Natural killer cell treated with Interleukin-12 subunit alpha and Interleukin-12 subunit beta and Interleukin-15 and Interleukin-18, amount 100 ng/mL, for 72 hours (primary cell): ENCODE measurements at regions not wholly inside any gene's neighbourhood (a gene's known extent, or its start where the extent isn't known, plus 50 kb on each side); places are given as distances from the start of the nearest gene placed in this dataset.

Experiments used
- ATAC-seq, 2 donors: fragments of 150-1000 bp; cut with Tn5 transposase in 1 of 2; sonication (Bioruptor Pico), chemical (Tn5 transposase) in 1 of 2; 2 replicates each; pipeline ENCODE4 v1.10.0; 2021
- DNase-seq: peaks from one replicate; pipeline ENCODE4 v3.0.0; 2022; ENCODE audit warnings: low spot score
- H3K27ac Mint-ChIP-seq, 2 donors: 1 replicate in 1 of 2; 2 replicates in 1 of 2; pipeline ENCODE4 v1.8.0; 2022; ENCODE audit warnings: mixed read lengths in 2 of 2, mild to moderate bottlenecking in 1 of 2, moderate library complexity in 1 of 2
- H3K27me3 Mint-ChIP-seq, 2 donors: 1 replicate in 1 of 2; 2 replicates in 1 of 2; pipeline ENCODE4 v1.8.0; 2022; ENCODE audit warnings: mixed read lengths in 2 of 2
- H3K36me3 Mint-ChIP-seq: one replicate; pipeline ENCODE4 v1.8.0; 2022; ENCODE audit warnings: mixed read lengths
- H3K4me1 Mint-ChIP-seq, 2 donors: 1 replicate in 1 of 2; 2 replicates in 1 of 2; pipeline ENCODE4 v1.8.0; 2022; ENCODE audit warnings: low read depth in 2 of 2, mixed read lengths in 2 of 2, mild to moderate bottlenecking in 1 of 2
- H3K4me3 Mint-ChIP-seq: one replicate; pipeline ENCODE4 v1.8.0; 2022; ENCODE audit warnings: mixed read lengths
- H3K9me3 Mint-ChIP-seq: 2 replicates; pipeline ENCODE4 v1.8.0; 2022; ENCODE audit warnings: mixed read lengths

GRCh38 chr4:10348241-10348640 is 109.0 kb downstream of the ZNF518B start:
- no peak for ATAC-seq
- no peak overlapping the region for H3K27ac Mint-ChIP-seq
- peaks cover 19 to 30% of the 10 kb centered on the region in 2 donors for H3K27me3 Mint-ChIP-seq
- H3K9me3 Mint-ChIP-seq = no peaks in the 10 kb centered on the region
- no peaks in the 10 kb centered on the region for H3K4me1 Mint-ChIP-seq
- no peaks in the 10 kb centered on the region for H3K36me3 Mint-ChIP-seq
- no peak for DNase-seq
- H3K4me3 Mint-ChIP-seq = no peak overlapping the region

DNA sequence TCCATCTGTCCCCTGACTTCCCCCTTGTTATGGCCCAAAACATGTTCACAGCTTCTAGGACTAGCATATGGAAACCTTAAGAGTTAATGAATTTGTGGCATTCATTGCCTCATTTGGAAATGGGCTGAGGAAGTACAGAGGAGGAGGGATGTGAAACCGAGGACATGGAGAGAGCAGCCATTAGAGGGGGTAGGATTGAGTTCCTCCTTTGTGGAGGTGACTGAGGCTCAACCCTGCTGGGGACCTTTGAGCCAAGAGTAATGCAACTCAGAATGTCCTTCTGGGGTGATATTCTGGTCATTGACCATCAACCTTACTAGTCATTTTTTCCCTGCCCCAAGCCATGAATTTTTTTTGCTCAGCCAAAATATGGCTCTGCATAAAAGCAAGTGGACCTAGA is 109.4 kb downstream of the ZNF518B start:
- no peak overlapping the region for H3K27ac Mint-ChIP-seq
- H3K9me3 Mint-ChIP-seq = no peaks in the 10 kb centered on the region
- no peaks in the 10 kb centered on the region for H3K4me1 Mint-ChIP-seq
- no peak for ATAC-seq
- H3K4me3 Mint-ChIP-seq = no peak overlapping the region
- no peaks in the 10 kb centered on the region for H3K36me3 Mint-ChIP-seq
- H3K27me3 Mint-ChIP-seq = peaks cover 19 to 31% of the 10 kb centered on the region in 2 donors
- no peak for DNase-seq

DNA sequence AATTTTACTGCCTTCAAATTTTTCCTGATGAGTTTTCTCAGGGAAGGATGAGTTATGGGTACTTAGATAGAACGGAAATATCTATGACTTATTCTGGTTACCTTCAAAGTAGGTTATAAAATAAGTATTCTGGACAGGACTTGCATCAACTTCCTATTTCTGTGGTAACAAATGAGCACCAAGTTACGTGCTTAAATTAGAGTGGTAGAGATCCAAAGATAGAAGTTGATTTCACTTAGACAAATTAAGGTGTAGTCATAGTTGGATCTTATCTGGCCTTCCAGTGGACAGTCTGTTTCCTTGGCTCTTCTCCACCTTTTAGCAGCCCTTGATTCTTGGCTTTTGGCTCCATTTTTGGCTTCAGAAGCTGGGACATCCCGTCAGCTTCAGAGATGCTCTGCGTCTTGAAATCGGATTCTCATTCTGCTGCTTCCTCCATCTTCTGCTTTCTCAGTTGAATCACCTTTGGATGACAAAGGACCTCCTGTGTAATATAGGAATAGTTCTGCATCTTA is 109.9 kb downstream of the ZNF518B start:
- no peaks in the 10 kb centered on the region for H3K4me1 Mint-ChIP-seq
- H3K4me3 Mint-ChIP-seq = no peak overlapping the region
- DNase-seq = no peak
- no peaks in the 10 kb centered on the region for H3K36me3 Mint-ChIP-seq
- peaks cover 16 to 26% of the 10 kb centered on the region in 2 donors for H3K27me3 Mint-ChIP-seq
- ATAC-seq = no peak
- H3K9me3 Mint-ChIP-seq = no peaks in the 10 kb centered on the region
- no peak overlapping the region for H3K27ac Mint-ChIP-seq

DNA sequence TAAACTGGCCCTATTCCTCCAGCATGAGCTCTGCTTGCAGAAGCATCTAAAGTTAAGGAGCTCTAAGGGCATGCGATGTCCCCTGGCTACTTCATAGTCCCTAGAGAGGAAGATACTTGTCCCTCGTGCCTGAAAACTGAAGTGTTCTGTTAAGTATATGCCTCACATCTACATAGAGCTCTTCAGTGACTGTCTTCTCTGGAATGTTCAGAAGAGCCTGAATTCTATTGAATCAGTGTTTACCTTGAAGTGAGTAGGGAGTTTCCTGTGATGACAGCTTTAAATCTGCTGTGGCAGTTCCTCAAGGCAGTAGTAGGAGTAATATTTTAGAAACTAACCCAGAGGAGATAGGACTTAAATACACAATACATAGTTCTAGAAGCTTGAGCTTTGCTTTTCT is 111.2 kb downstream of the ZNF518B start:
- no peak for DNase-seq
- Mint-ChIP-seq H3K4me1 (no peaks in the 10 kb centered on the region), H3K9me3 (no peaks in the 10 kb centered on the region), H3K27me3 (peaks cover 13 to 26% of the 10 kb centered on the region in 2 donors), H3K27ac (no peak overlapping the region), H3K36me3 (no peaks in the 10 kb centered on the region), H3K4me3 (no peak overlapping the region)
- ATAC-seq = no peak

DNA sequence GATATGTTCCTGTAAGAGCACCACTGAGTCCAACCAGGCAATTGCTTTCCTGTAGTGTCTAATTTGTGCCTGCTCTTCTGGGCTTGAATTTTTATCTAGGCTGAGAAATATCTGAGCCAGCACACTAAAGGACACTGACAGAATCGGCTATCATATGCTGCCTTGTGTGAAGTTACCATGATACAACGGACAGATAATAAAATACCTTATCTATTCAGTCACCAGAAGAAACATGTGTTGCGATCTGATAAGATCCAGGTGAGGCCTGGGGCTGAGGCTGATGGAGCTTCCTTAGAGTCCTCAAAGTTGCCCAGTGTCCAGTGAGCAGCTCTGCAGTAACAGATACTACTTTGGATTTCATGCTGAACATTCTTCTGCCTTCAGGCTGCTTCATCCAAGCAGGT is 111.8 kb downstream of the ZNF518B start:
- H3K4me1 Mint-ChIP-seq = no peaks in the 10 kb centered on the region
- H3K9me3 Mint-ChIP-seq = no peaks in the 10 kb centered on the region
- no peaks in the 10 kb centered on the region for H3K36me3 Mint-ChIP-seq
- no peak for ATAC-seq
- H3K27ac Mint-ChIP-seq = no peak overlapping the region
- DNase-seq = no peak
- H3K4me3 Mint-ChIP-seq = no peak overlapping the region
- peaks cover 11 to 26% of the 10 kb centered on the region in 2 donors for H3K27me3 Mint-ChIP-seq

DNA sequence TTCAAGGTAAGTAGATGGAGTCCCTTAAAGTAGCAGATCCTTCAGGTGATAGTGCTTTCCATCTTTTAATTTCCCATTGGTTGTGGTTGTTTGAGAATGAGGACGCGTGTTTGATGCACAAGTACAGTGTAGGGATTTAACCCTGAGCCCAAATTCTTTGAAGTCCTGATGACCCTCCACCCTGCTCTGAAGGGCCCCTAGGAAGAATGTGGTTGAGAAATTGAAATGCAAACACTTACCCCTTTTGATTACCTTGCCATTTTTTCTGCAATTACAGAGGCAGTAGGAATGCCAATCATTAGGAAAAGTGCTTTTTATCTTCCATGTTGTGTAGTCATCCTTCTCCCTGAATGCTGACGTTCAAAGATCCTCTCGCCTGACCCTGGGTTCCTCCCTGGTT is 112.4 kb downstream of the ZNF518B start:
- DNase-seq = no peak
- Mint-ChIP-seq H3K4me1 (no peaks in the 10 kb centered on the region), H3K27me3 (peaks cover 7 to 31% of the 10 kb centered on the region in 2 donors), H3K36me3 (no peaks in the 10 kb centered on the region), H3K9me3 (no peaks in the 10 kb centered on the region), H3K4me3 (no peak overlapping the region), H3K27ac (no peak overlapping the region)
- no peak for ATAC-seq

GRCh38 chr4:10343656-10344055 is 113.6 kb downstream of the ZNF518B start:
- Mint-ChIP-seq H3K9me3 (no peaks in the 10 kb centered on the region), H3K4me1 (no peaks in the 10 kb centered on the region), H3K4me3 (no peak overlapping the region), H3K27ac (no peak overlapping the region), H3K36me3 (no peaks in the 10 kb centered on the region), H3K27me3 (peaks cover 6 to 38% of the 10 kb centered on the region in 2 donors)
- DNase-seq (no peak), ATAC-seq (no peak)

GRCh38 chr4:10342866-10343265 is 114.4 kb downstream of the ZNF518B start:
- no peak for ATAC-seq
- H3K9me3 Mint-ChIP-seq = no peaks in the 10 kb centered on the region
- H3K36me3 Mint-ChIP-seq = no peaks in the 10 kb centered on the region
- H3K27ac Mint-ChIP-seq = no peak overlapping the region
- H3K4me3 Mint-ChIP-seq = no peak overlapping the region
- H3K4me1 Mint-ChIP-seq = no peaks in the 10 kb centered on the region
- peaks cover 8 to 46% of the 10 kb centered on the region in 2 donors for H3K27me3 Mint-ChIP-seq
- no peak for DNase-seq

DNA sequence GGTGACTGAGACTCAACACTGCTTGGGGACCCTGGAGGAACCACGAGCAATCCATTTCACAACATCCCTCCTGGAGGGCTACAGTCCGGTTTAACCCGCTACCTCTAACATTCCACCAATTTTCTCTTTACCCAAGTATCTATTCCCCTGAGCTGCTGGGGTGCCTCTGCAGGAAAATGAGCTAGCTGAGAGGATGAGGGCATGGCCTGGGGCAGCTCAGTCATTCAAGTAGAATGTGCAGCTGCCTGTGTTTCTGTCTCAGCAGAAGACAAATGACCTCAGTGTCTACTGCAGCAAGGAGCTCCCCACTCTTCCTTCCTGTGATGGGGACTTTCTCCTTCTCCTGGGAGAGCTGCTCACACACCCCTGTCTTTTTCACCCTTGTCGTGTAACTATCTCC is 120.8 kb downstream of the ZNF518B start:
- Mint-ChIP-seq H3K27me3 (peaks cover 24 to 44% of the 10 kb centered on the region in 2 donors), H3K36me3 (no peaks in the 10 kb centered on the region), H3K9me3 (no peaks in the 10 kb centered on the region), H3K4me3 (no peak overlapping the region), H3K4me1 (no peaks in the 10 kb centered on the region), H3K27ac (no peak overlapping the region)
- ATAC-seq (no peak), DNase-seq (no peak)

DNA sequence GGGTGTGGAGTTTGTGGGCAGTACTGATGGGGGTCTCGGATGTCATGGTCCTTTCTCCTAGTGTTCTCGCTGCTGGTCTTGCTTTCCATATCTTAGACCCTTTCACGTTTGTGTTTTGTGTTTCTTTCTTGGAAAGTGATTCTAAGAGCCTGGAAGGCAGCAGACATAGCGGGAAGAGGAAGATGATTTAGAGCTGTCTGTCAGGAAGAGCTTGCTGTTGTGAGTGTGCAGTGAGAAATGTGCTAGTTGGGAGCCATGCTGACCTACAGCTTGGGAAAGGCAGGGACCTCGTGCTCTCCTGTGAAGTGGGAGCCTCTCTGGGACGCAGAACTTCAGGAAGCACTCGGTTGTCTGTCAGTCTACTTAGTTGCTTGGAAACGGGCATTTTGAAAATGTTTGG is 122.2 kb downstream of the ZNF518B start:
- Mint-ChIP-seq H3K27ac (no peak overlapping the region), H3K36me3 (no peaks in the 10 kb centered on the region), H3K4me1 (no peaks in the 10 kb centered on the region), H3K27me3 (peaks cover 24 to 43% of the 10 kb centered on the region in 2 donors), H3K4me3 (no peak overlapping the region), H3K9me3 (no peaks in the 10 kb centered on the region)
- ATAC-seq (no peak), DNase-seq (no peak)

DNA sequence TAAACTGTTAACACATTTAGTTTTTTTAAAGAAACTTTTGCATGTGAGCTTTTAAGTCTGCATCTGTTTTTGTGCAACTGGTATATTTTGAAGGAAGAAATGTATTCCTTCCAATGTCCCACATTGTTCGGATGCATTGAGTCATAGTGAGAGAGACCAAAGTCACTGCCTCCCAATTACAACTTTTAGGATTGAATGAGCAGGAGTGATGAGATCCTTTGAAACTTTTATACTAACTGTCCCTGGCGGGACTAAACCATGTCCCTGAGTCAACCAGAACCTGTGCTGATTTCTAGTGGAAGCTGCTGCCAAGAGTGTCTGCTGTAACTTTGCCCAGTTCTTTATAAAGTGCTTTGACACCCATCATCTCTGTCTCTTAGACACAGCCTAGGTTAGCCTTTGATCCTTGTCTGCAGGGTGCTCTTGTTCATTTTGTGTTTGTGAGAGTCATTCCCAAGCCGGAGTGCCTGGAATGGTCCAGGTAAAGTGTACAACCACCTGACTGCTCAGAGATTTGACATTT is 122.7 kb downstream of the ZNF518B start:
- DNase-seq (no peak), ATAC-seq (no peak)
- Mint-ChIP-seq H3K27me3 (peaks cover 24 to 38% of the 10 kb centered on the region in 2 donors), H3K4me1 (no peaks in the 10 kb centered on the region), H3K4me3 (no peak overlapping the region), H3K9me3 (no peaks in the 10 kb centered on the region), H3K27ac (no peak overlapping the region), H3K36me3 (no peaks in the 10 kb centered on the region)

GRCh38 chr4:10333942-10334341 is 123.3 kb downstream of the ZNF518B start:
- H3K36me3 Mint-ChIP-seq = no peaks in the 10 kb centered on the region
- no peak for DNase-seq
- H3K4me3 Mint-ChIP-seq = no peak overlapping the region
- peaks cover 24 to 36% of the 10 kb centered on the region in 2 donors for H3K27me3 Mint-ChIP-seq
- ATAC-seq = no peak
- H3K27ac Mint-ChIP-seq = no peak overlapping the region
- no peaks in the 10 kb centered on the region for H3K9me3 Mint-ChIP-seq
- H3K4me1 Mint-ChIP-seq = no peaks in the 10 kb centered on the region

- no peaks in the 10 kb centered on the region for H3K9me3 Mint-ChIP-seq
- ATAC-seq (no peak), DNase-seq (no peak)
- no peak overlapping the region for H3K27ac Mint-ChIP-seq
- H3K27me3 Mint-ChIP-seq = peaks cover 5 to 17% of the 10 kb centered on the region in 2 donors
- H3K4me3 Mint-ChIP-seq = no peak overlapping the region
- H3K36me3 Mint-ChIP-seq = no peaks in the 10 kb centered on the region
- H3K4me1 Mint-ChIP-seq = no peaks in the 10 kb centered on the region
Observed at GRCh38 chr4:10326075-10326474, 131.2 kb downstream of the ZNF518B start.

- H3K36me3 Mint-ChIP-seq = no peaks in the 10 kb centered on the region
- H3K9me3 Mint-ChIP-seq = no peaks in the 10 kb centered on the region
- no peak overlapping the region for H3K4me3 Mint-ChIP-seq
- no peaks in the 10 kb centered on the region for H3K4me1 Mint-ChIP-seq
- DNase-seq = no peak
- peaks cover 3 to 17% of the 10 kb centered on the region in 2 donors for H3K27me3 Mint-ChIP-seq
- H3K27ac Mint-ChIP-seq = no peak overlapping the region
- ATAC-seq = no peak
Observed at GRCh38 chr4:10321931-10322330, 135.3 kb downstream of the ZNF518B start.

- Mint-ChIP-seq H3K27me3 (peaks cover 0 to 8% of the 10 kb centered on the region in 2 donors), H3K4me1 (no peaks in the 10 kb centered on the region), H3K27ac (no peak overlapping the region), H3K4me3 (no peak overlapping the region), H3K9me3 (no peaks in the 10 kb centered on the region), H3K36me3 (no peaks in the 10 kb centered on the region)
- ATAC-seq (no peak), DNase-seq (no peak)
Observed at GRCh38 chr4:10320130-10320529, 137.1 kb downstream of the ZNF518B start.
